NCI-H2107 treated with DMSO at 0.1 percent for 48 hours (cell line): ENCODE measurements at regions not wholly inside any gene's neighbourhood (a gene's known extent, or its start where the extent isn't known, plus 50 kb on each side); places are given as distances from the start of the nearest gene placed in this dataset.

Source experiments
- DNase-seq: peaks from one replicate; lab custom pipeline; 2025; ENCODE audit not compliant: unreplicated experiment; lab: John Stamatoyannopoulos, UW

DNA sequence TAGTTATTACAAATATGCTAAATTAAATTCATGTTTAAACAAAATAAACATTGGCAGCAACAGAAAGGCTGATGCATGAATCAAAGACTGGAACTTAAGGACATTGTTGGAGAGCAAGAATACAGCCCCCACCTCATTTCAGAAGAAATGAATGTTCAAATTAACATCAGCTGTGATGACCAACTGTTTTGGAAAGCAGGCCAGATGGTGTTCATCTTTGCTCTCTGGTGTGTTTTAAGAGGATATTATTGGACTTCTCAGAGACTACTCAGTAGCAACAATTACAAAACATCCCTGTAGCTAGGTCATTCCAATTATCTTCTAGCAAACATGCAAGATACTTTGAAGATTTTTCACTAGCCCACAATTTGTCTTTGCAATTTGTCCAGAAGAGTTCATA is 118.6 kb upstream of the DOK5 start:
- DNase-seq, result no peak

DNA sequence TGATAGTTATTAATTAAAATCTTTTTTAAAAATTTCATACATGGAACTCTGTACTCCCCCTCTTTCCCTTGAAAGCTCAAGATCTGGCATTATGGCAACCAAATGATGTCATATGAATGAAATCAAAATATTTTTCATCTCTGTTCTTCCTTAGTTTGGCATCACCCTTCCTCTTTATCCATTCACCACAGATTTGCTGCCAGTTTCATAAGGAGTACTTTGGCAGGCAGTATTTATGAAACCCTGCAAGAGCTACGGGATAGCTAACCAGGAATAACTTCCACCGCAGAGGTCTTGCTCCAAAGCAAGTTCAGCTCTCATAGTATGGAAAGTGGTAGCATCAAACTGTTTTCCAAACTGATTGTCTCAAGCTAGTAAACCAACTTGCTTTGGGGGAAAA is 113.9 kb upstream of the DOK5 start:
- no peak for DNase-seq

DNA sequence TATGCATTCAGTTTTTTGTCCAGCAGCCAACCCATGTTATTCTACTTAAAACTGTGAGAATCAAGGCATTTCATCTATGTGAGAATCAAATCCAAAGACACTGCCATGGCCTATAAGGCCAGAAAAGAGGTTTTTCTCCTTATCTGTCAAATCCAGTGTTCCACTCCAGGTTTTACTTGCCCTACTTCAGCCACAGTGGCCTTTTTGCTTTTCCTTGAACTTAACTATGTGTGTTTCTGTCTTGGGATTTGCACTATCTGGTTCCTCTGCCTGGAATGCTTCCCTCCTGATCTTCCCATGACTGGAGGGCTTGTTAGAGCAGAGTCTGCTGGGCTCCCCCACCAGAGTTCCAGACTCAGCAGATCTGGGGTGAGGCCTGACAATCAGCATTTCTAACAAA is 113.1 kb upstream of the DOK5 start:
- no peak for DNase-seq

DNA sequence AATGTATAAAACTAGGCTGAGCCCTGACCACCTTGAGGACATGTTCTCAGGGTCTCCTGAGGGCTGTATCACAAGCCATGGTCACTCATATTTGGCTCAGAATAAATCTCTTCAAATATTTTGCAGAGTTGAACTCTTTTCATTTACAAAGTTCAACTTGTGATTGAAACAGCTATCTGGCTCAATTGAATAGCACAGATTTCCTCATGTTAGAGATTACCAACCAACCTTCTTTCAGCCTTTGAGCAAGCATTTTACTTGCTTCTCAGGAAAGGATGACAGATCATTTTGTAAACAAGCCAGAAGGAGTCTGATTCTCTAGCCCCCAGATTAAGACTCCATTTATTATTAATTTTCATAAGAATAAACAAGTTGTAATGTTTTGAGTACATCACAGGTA is 111.0 kb upstream of the DOK5 start:
- DNase-seq, result no peak

DNA sequence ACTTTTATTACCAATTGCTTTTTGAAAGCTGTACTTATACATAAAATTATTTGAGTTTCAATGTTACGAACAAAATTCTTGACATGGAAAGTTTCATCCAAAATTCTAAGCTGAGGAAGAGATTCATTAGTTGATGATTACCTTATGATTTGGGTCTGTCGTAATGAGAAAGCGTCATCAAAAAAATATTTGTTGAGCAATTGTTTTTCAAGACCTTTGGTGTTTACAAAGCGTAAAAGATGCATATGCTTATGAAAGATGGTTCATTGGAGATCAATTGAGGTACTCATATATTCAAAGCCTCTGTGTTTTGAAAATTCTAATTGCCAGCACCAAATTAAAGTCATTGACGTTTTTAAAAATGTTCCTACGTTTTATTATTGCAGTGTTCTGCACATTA is 110.5 kb upstream of the DOK5 start:
- no peak for DNase-seq

DNA sequence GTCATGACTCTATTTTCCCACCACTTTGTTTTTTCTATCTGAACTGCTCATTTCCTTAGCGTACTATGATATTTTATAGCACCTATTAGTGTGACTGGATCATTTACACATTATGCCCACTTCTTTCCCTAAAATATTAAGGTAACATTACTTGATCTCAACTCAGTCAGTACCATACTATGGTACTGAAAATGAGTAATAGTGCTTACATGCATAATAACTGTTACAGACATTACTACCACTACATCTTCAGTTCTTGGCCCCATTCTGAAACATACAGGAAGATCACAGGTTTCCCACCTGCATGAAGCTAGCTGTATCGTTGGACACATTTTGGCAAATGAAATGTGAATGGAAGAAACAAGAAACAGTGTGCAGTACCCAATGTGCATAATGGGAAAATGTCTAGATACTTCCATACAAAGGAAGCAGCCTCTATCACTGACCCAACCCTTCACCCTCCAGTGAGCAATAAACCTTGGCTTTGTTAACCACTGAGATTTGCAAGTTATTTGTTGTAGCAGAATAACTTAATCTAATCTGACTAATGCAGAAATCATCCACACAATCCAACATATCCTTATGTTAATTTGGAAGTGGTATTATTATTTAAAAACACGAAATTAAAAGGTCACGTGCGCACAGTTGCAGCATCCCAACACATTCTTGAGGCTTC is 108.6 kb upstream of the DOK5 start:
- no peak for DNase-seq

DNA sequence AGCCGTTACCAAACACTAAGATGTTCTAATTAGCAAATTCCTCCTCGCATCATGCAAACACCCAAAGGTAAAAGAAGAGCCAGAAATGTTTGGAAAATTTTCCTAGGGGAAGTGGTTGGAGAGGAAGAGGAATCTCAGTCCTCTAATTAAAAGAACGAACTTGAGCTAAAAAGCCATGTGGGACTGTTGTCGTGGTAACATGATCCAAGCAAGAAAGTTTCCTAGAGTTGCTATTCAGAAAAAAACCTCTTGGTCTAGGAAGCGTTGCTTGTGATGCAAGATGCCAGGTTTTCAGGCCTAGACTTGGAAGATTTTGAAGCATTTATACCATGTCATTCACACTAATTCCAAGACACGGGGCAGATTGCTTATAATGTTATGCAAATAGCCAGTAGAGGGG is 106.8 kb upstream of the DOK5 start:
- no peak for DNase-seq

DNA sequence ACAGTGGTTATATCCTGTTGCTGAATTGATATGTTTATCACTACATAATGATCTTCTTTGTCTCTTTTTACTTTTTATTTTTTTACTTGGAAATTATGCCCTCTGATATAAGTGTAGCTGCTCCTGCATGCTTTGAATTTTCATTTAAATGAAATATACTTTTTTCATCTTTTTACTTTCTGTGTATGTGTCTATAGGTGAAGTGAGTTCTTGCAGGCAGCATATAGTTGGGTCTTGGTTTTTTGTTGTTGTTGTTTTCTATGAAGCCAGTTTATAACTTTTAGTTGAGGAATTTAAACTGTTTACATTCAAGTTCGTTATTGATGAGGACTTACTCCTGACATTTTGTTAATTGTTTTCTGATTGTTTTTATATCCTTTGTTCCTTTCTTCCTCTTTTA is 103.1 kb upstream of the DOK5 start:
- DNase-seq, result no peak

DNA sequence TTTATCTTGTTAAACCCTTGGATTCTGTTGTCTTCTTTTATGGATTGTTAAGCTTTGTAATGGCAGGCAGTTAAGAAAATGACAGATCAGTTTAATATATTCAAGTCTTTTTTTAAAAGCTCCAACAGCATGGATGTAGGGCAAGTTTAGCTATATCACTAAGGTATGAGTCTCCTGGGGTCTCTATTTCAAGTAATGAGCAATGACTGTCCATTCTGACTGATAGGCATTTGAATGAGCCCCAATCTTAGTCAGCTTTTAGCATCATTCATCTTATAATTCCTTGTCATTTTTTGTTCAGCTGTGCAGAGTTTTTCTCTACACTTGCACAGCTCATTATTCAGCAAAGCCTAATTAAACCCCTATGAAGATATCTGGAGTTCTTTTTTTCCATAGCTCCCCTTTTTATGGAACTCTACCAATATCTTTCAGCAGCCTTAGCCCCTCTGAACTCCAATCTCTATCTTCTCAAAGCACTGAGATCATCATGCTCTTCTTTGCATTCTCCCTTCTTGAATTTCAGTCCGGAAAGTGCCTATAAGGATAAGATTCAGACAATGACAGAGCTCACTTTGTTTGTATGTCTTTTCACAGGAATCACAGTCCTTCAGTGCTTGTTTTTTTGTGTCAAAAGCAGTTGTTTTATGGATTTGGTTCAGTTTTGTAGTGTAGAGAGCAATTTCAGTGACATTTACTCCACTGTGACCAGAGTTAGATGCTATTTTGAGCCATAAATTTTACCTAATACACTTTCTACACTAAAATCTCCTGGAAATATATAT is 97.2 kb upstream of the DOK5 start:
- no peak for DNase-seq

DNA sequence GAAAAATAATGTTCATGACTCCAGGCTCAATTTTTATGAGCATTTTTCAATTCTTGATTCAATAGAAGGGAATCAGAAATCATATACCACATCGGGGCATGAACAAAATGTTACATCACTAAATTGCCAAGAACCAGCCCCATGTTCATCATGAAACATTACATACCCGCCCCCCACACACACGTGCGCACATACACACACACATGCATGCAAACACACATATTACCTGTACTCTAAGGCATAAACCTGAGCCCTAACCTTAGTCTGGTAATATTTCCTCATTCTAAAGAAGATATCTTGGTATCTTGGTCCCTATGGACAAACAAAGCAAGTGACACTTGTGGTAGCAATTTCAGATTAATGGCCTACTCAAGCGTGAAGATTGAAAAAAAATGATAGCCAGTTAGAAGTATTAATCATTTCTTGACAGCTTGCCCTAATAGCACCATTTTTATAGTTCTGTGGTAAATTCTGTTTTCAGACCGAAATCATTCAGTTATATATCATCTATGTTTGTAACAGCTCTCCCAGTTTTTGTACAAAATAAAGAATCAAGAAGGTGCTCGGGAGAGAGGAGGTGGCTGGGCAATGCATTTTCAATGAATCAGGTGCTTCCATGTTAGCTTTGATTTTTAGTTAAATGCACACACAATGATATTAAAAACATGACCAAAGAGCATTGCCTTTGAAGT is 95.4 kb upstream of the DOK5 start:
- DNase-seq, result no peak

DNA sequence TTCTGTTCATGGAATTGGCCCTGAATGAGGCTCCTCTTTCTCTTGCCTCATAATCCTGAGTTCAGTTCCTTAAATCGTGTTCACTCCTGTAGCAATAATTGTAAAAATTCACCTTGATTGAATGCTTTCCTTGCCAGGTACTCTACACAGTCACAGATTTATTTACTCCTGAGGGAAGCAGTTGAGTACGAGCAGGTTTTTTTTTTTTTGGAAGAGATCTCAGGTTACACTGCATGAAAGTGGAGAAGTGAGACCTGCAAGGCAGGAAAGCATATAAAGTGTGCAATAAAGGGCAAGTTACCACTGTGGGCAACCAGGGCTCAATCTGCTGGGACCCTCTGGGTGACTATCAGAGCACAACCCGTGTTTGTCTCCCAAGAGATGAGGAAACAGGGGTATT is 93.0 kb upstream of the DOK5 start:
- peak; percentile 2 for DNase-seq

DNA sequence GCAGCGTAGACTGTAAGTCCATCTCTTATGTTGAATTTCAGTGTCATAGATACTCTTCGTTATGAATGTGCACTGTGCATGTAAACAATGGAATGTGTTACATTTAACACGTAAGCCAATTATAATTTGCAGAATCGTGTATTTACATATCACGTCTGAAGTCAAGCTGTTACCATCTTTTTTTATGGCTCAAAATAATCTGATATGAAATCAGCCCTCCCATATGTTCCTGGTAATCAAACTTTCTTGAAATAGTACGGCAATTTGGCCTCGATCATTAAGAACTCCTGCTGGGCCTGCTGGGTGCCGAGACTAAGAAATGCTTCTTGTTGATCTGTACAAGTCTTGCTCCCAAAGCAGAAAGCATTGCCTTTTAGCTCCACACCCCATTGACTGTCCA is 89.6 kb upstream of the DOK5 start:
- no peak for DNase-seq

DNA sequence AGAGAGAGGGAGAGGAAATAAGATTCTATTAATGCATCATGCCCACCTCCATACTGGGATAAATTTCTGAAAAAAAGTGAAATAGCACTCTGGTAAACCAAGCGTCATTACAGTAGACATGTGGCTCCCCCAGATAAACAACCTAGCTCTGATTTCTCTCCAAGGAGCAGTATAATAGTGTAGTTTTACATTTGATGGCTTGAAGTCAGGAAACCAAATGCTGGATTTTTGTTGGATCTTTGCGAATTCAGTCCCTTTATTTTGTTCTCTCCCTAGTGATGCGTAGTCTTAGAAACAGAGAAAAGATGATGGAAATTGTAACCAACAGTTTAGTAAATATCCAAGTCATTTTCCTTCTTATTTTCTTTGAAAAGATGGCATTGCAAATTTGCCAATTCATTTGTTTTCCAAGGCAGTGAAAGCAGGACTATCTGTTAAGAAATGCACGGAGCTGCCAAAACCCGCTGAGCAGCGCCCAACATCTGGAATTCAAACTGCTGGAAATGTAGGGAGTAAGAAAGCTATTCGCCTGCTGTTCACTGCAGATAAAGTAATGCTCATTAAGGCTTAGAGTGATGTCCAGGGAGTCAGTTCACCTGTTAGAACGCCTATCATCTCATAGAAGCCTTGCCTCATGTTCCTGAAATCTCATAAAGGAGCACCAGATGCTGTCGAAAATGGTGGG is 85.7 kb upstream of the DOK5 start:
- DNase-seq, result no peak

DNA sequence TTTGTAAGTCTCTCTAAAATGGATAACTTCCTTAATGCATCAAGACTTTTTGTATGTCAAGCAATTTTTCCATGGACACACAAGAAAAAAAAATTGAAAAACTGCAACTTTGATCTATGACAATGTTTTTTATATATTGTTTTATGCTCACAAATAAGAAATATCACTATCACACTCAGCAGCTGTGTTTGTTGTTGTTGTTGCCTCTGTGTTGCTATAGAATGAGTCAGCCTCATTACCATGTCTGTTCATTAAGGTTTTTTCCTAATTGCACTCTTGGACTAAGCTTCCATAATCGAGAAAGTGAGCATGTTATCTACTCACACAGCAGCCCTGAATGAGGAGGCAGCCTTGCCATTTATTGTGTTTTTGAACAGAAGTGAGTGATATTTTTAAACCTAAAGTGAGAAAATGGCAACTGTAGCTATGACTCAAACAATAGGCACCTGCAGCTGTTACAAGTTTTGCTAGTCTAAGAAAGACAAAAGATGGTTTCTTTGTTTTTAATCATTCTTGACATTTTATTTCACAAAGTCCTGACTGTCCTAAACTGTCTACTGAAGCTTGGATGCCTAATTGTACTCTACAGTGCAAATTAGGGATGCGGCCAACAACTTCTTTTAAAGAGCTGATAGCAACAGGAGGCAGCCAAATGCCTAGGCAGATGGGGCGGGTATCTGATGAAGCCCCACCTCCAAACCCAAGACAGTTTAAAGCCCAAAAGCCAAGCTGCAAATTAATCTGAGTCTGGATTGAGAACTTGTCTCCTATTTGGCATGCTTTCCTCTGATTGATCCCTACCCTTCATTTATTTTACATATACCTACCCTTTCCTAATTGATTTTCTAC is 77.9 kb upstream of the DOK5 start:
- no peak for DNase-seq

DNA sequence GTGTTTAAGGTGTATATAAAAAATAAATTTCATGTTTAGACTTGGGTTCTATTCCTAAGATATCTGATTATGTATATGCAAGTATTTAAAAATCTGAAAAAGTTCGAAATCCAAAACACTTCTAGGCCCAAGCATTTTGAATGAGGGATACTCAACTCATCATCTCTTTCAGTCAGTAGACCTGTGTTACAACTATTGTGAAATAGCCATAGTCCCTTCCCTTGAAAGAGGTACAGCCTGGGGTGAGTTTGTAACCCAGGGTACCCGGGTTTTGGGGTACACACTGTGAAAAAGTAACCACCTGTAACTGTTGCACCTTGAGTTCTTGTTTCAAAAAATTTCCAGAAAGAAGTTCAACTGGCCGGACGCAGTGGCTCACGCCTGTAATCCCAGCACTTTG is 76.6 kb upstream of the DOK5 start:
- DNase-seq, result no peak

DNA sequence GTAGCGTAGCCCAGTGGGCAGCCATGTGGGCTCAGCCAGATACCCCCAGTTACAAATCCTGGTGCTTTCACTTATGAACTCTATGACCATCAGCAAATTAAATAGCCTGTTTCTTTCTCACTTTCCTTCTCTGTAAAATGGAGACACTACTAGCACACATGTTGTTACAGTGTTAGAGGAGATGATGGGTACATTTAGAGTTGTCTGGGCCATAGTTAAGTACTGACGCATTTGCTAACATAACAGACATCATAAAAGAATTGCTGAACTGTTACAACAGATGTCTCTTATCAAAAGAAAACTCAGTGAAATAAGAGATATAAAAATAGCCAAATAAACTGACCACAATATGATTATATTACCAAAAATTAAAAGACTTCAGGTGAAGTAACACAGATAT is 69.9 kb upstream of the DOK5 start:
- no peak for DNase-seq

DNA sequence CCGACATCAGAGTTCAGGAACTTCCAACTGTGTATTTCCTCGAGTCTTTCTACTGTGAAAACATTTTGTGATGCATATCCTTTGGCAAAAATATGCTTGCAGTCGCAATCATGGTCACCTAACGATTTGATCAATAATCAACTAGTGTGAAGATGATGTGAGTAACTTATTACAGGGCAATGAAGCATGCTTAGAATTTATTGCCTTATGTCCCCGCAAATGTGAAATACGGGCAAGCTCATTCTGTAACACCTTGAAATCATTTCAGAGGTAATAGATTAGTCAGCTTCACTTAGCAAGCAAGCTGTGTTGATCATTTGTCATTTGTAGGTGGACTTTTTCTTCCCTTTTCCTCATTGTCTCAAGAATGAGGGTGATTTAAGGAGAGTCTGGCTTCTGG is 67.9 kb upstream of the DOK5 start:
- no peak for DNase-seq

DNA sequence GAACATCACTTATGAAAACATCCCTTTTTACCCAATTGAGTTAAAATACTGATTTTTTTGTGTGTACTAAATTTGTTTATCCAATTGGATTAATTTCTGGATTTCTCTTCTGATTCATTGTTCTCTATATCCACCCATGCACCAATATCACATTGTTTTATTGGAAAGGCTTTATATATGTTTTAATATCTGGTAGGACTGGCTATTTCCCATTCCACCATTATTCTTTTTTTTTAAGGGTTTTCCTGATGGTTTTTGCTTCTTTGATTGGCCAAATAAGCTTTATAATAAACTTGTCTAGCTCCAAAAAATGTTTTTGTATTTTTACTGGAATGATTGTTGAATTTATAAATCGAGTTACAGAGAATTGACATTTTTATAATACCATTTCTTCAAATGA is 59.4 kb upstream of the DOK5 start:
- no peak for DNase-seq

DNA sequence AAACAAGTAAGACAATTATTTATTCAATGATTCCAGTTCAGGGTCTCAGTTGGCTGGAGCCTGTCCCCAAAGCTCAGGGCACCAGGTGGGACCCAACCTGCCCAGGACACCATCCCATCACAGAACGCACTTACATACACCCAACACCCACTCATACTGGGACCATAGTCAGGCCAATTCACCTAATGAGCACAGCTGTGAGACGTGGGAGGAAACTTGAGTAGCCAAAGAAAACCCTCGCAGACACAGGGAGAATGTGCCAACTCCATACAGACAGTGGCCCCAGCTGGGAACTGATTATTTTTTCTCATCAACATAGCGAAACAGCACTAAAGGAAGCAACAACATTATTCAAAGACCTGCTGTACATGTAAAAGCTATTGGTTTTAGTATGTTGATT is 58.6 kb upstream of the DOK5 start:
- no peak for DNase-seq

DNA sequence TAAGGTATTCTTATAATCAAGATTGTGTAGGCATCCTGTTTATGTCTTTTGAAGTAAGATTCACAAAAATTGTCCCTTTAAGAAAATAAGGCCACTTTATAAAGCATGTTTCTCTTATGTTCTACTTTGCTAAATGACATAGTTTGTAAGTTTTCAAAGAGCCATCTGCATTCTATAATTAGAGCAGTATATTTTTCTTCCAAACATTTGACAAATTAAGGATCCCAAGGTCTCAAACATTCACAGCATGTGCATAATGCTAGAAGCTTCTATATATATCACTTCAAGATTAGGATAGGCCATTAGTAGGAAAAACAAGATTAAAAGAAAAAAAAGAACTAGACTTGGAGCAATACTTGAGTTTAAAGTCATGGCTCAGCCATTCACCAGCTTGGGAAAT is 55.9 kb upstream of the DOK5 start:
- no peak for DNase-seq
